Common myeloid progenitor, CD34-positive (primary cell): ENCODE measurements at regions not wholly inside any gene's neighbourhood (a gene's known extent, or its start where the extent isn't known, plus 50 kb on each side); places are given as distances from the start of the nearest gene placed in this dataset.

Experiments used
- CTCF ChIA-PET: fragments of 350-600 bp; sonication (Branson Sonifier 250); formaldehyde crosslinking; loops from one replicate; lab custom pipeline; 2021; ENCODE audit warnings: antibody characterized with exemption; lab: Charles Lee
- POLR2A ChIA-PET: fragments of 350-600 bp; sonication (Branson Sonifier 250); formaldehyde crosslinking; loops from one replicate; lab custom pipeline; 2021; ENCODE audit warnings: antibody characterized with exemption; lab: Charles Lee
- DNase-seq, 3 donors: peaks; one replicate each; pipeline versions ENCODE4 v3.0.0 to v3.0.0-alpha.2; 2013
- H3K27ac ChIP-seq, 2 experiments: 1 replicate in 1 of 2; 2 replicates in 1 of 2; pipeline ENCODE4 v1.7.0; 2013; ENCODE audit warnings: inconsistent platforms in 2 of 2, low read length in 2 of 2, mild to moderate bottlenecking in 2 of 2, low read depth in 1 of 2, moderate library complexity in 1 of 2; ENCODE audit not compliant: severe bottlenecking in 2 of 2, insufficient read depth in 1 of 2, poor library complexity in 1 of 2
- H3K27me3 ChIP-seq, 5 experiments: replicated peaks in 2 of 5; 1 replicate in 3 of 5; 2 replicates in 2 of 5; pipeline versions ENCODE4 v1.6.1 to v1.7.0; 2013; ENCODE audit warnings: low read length in 4 of 5, mild to moderate bottlenecking in 2 of 5, moderate library complexity in 2 of 5, inconsistent platforms in 1 of 5; ENCODE audit not compliant: insufficient read depth in 5 of 5, control insufficient read depth in 4 of 5
- H3K36me3 ChIP-seq, 4 experiments: 1 replicate in 2 of 4; 2 replicates in 2 of 4; pipeline versions ENCODE4 v1.6.1 to v1.7.0; 2013; ENCODE audit warnings: low read length in 3 of 4, control low read depth in 1 of 4, mild to moderate bottlenecking in 1 of 4; ENCODE audit not compliant: control insufficient read depth in 4 of 4, insufficient read depth in 4 of 4
- H3K4me1 ChIP-seq, 4 experiments: 1 replicate in 3 of 4; 2 replicates in 1 of 4; pipeline versions ENCODE4 v1.6.1 to v1.7.1; 2013; ENCODE audit warnings: low read length in 3 of 4, mild to moderate bottlenecking in 3 of 4, control low read depth in 1 of 4, inconsistent platforms in 1 of 4, moderate library complexity in 1 of 4; ENCODE audit not compliant: control insufficient read depth in 4 of 4, insufficient read depth in 4 of 4; ENCODE audit errors: control extremely low read depth in 1 of 4
- H3K4me3 ChIP-seq, 7 experiments: 1 replicate in 4 of 7; 2 replicates in 3 of 7; pipeline versions ENCODE4 v1.5.1 to v1.7.0; 2013; ENCODE audit warnings: mild to moderate bottlenecking in 7 of 7, low read length in 6 of 7, moderate library complexity in 6 of 7, inconsistent platforms in 2 of 7, low read depth in 2 of 7, control low read depth in 1 of 7; ENCODE audit not compliant: insufficient read depth in 4 of 7, control insufficient read depth in 1 of 7; ENCODE audit errors: extremely low read depth in 1 of 7
- H3K9me3 ChIP-seq, 5 experiments: 1 replicate in 4 of 5; 2 replicates in 1 of 5; pipeline versions ENCODE4 v1.6.1 to v1.7.1; 2013; ENCODE audit warnings: low read length in 4 of 5, mild to moderate bottlenecking in 2 of 5, inconsistent platforms in 1 of 5, low read depth in 1 of 5, moderate library complexity in 1 of 5; ENCODE audit not compliant: control insufficient read depth in 4 of 5, insufficient read depth in 2 of 5; ENCODE audit errors: control extremely low read depth in 1 of 5
- WGBS: methylation state at CpG from one replicate; pipeline ENCODE4 v1.1.5; 2013; ENCODE audit not compliant: insufficient coverage; 5-methylcytosine and 5-hydroxymethylcytosine counted together

DNA sequence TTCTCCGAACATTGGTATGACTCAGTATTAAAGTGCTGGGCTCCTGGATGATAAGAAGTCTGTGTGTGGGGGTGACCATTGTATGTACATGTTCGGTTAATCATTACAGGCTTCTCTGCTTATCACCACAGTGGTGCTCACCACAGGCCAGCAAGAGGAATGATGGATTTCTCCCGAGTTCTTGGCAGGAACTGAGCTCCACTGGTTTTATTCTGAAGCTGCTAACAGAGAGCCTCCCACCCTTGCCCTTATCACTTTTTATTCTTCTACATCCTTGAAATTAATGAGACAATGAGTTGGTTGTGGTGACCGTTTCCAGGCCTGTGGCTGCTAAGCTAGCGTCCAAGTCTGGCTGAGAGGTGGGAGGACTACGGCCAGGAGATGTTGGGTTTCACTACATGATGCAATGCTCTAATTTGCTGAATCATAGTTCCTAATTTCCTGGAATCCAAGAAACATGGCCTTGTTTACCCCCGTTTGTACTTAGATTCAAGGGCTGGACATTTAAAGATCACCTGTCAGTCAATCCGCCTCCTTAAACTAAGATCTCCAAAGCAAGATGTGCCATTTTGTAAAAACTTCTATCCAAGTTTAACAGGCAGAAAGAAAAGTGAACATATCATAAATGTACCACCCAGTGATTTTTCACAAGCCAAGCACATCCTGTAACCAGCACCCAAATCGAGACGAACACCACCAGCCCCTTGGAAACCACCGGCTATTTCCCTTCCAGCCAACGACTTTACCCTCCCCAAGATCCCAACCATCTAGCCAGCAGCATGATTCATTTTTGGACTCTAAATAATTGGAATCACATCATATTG, 172.5 kb downstream of the FOXA2 start:
- H3K4me1 ChIP-seq, result peaks cover 0 to 6% (median 3%) of the 10 kb centered on the region in 4 experiments
- POLR2A ChIA-PET, result no interaction called here
- H3K9me3 ChIP-seq, result no peaks in the 10 kb centered on the region
- peak in 2 of 3 donors; percentile 4 to 25 for DNase-seq
- H3K27me3 ChIP-seq, result no peaks in the 10 kb centered on the region
- 87% methylated on average over 9 of the region's 12 CpGs for WGBS
- no peaks in the 10 kb centered on the region for H3K36me3 ChIP-seq
- CTCF ChIA-PET, result no interaction called here
- no peak overlapping the region for H3K4me3 ChIP-seq
- peak overlapping the region in 1 of 2 experiments; percentile 69 for H3K27ac ChIP-seq

- ChIA-PET CTCF (no interaction called here), POLR2A (no interaction called here)
- Histone ChIP-seq H3K27ac (peak overlapping the region in 1 of 2 experiments; percentile 69), H3K4me3 (no peak overlapping the region), H3K9me3 (no peaks in the 10 kb centered on the region), H3K4me1 (peaks cover 0 to 6% (median 3%) of the 10 kb centered on the region in 4 experiments), H3K27me3 (no peaks in the 10 kb centered on the region), H3K36me3 (no peaks in the 10 kb centered on the region)
- no peak for DNase-seq
- 88% methylated on average over 1 of the region's 1 CpG for WGBS
Measured at GRCh38 chr20:22411286-22411626, 173.1 kb downstream of the FOXA2 start.

DNA sequence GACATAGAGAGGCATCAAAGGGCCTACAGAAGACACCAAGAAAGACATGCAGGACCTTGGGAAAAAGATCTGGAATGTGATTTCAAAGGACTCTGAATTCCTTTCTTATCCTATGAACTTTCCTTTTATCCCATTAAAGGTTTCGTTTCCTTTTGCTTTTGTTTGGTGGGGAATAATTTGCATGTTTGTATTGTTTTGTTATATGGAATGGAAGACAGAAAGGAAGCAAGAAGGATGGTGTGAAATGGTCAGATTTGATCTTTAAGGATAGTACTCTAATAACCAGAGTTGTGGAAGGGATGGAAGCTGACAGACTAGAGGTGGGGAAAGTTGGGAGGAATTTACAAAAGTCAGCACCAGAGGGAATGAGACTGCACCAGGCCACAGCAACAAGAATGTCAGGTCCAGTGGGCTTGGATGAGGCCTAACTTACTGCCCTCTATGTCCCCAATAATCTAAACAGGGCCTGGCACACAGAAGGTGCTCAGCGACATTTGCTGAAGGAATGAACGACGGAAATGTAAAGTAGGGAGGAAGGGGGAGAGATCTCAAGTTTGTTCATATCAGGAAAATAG, 173.7 kb downstream of the FOXA2 start:
- H3K4me1 ChIP-seq, result peaks cover 0 to 6% (median 3%) of the 10 kb centered on the region in 4 experiments
- H3K27me3 ChIP-seq, result no peaks in the 10 kb centered on the region
- H3K9me3 ChIP-seq, result no peaks in the 10 kb centered on the region
- no CpG with 5 or more reads among the region's 4 CpGs for WGBS
- ChIA-PET POLR2A (no interaction called here), CTCF (no interaction called here)
- no peak overlapping the region for H3K4me3 ChIP-seq
- H3K36me3 ChIP-seq, result no peaks in the 10 kb centered on the region
- H3K27ac ChIP-seq, result peak overlapping the region in 1 of 2 experiments; percentile 69
- no peak for DNase-seq

GRCh38 chr20:22408521-22409402, 175.6 kb downstream of the FOXA2 start:
- H3K27me3 ChIP-seq, result no peaks in the 10 kb centered on the region
- CTCF ChIA-PET, result no interaction called here
- no peak overlapping the region for H3K27ac ChIP-seq
- H3K36me3 ChIP-seq, result no peaks in the 10 kb centered on the region
- no peaks in the 10 kb centered on the region for H3K9me3 ChIP-seq
- H3K4me3 ChIP-seq, result no peak overlapping the region
- no CpG with 5 or more reads among the region's 2 CpGs for WGBS
- no peak for DNase-seq
- peaks cover 0 to 10% (median 5%) of the 10 kb centered on the region in 4 experiments for H3K4me1 ChIP-seq
- POLR2A ChIA-PET, result no interaction called here

DNA sequence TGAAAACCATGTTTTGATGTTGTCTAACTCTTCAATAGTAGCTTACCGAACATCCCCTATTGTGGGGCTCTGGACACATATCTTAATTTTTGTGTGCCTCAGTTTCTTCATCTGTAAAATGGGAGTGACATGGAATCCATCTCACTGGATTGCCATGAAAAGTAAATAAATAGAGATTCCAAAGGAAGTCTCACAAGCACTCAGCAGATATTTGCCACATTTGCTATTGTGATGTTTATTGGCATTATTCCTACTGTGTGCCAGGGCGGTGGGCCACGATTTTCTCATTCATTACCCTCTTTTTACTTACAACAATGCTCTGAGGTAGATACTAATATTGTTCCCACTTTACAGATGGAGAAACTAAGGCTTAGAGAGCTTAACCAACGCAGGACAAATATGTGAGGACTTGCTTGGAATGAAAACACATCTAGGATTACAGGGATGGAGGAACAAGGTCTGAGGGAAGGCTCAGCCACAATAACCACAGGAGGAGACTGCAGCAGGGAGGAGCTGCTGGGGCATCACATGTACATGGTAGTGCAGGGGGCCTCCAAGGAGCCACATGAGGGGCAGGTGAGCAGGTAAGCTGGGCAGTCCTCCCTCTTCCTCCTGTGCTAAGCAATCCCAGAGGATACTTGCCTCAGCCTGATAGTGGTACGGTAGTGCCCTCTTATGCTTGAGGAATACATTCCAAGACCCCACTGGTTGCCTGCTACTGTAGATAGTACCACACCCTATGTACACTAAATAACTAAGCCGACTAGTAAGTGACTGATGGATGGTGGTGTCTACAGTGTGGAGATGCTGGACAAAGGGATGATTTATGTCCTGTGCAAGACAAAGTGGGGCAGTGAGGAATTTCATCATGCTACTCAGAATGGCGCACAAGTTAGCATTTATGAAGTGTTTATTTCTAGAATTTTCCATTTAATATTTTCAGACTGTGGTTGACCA, 176.9 kb downstream of the FOXA2 start:
- Histone ChIP-seq H3K27me3 (peaks cover 0 to 6% (median 0%) of the 10 kb centered on the region in 5 experiments), H3K27ac (no peak overlapping the region), H3K9me3 (no peaks in the 10 kb centered on the region), H3K4me1 (peaks cover 0 to 19% (median 7%) of the 10 kb centered on the region in 4 experiments), H3K36me3 (no peaks in the 10 kb centered on the region), H3K4me3 (no peak overlapping the region)
- WGBS, result 100% methylated on average over 1 of the region's 7 CpGs
- no peak for DNase-seq
- CTCF ChIA-PET, result no interaction called here
- POLR2A ChIA-PET, result no interaction called here

- peak in 1 of 3 donors; percentile 6 for DNase-seq
- H3K4me3 ChIP-seq, result peak overlapping the region in 3 of 7 experiments; percentile 67 to 79 (median 74)
- CTCF ChIA-PET, result interaction anchor here (1.2 to 1.6 kb wide), 3 partner anchors 26 to 70 kb away, joined by 3 to 4 read pairs (median 3); no protein-coding TSS in a partner anchor
- peaks cover 0 to 6% (median 0%) of the 10 kb centered on the region in 5 experiments for H3K27me3 ChIP-seq
- 64% methylated on average over 5 of the region's 7 CpGs for WGBS
- H3K27ac ChIP-seq, result no peak overlapping the region
- no peaks in the 10 kb centered on the region for H3K9me3 ChIP-seq
- H3K36me3 ChIP-seq, result no peaks in the 10 kb centered on the region
- POLR2A ChIA-PET, result no interaction called here
- H3K4me1 ChIP-seq, result peaks cover 0 to 19% (median 4%) of the 10 kb centered on the region in 4 experiments
Measured at GRCh38 chr20:22404419-22405170, 179.8 kb downstream of the FOXA2 start.
